Keratinocyte (primary cell): ENCODE measurements at regions not wholly inside any gene's neighbourhood (a gene's known extent, or its start where the extent isn't known, plus 50 kb on each side); places are given as distances from the start of the nearest gene placed in this dataset.

Experiments used
- DNase-seq: peaks from one replicate; pipeline ENCODE4 v3.0.0-alpha.2; 2011; ENCODE audit warnings: low read depth, missing footprints, low spot score
- FAIRE-seq: peaks from 2 replicates; lab custom pipeline; 2011; peaks lifted over from hg19 to GRCh38; lab: Jason Lieb, UNC
- H2AFZ ChIP-seq: 2 replicates; pipeline ENCODE4 v1.6.0; 2012; ENCODE audit warnings: low read length, control low read depth, inconsistent platforms; ENCODE audit not compliant: control insufficient read depth
- H3K27ac ChIP-seq: 2 replicates; pipeline ENCODE4 v1.5.1; 2011; ENCODE audit warnings: low read length; ENCODE audit not compliant: control insufficient read depth, insufficient read depth
- H3K27me3 ChIP-seq: 3 replicates; pipeline ENCODE4 v1.6.0; 2011; ENCODE audit warnings: low read length; ENCODE audit not compliant: control insufficient read depth, insufficient read depth; ENCODE audit errors: extremely low read depth
- H3K36me3 ChIP-seq, 2 experiments: 2 replicates in 1 of 2; 3 replicates in 1 of 2; pipeline ENCODE4 v1.5.1; 2011; ENCODE audit warnings: low read length in 2 of 2, mild to moderate bottlenecking in 1 of 2; ENCODE audit not compliant: control insufficient read depth in 2 of 2, insufficient read depth in 2 of 2; ENCODE audit errors: extremely low read depth in 1 of 2
- H3K4me1 ChIP-seq: 3 replicates; pipeline ENCODE4 v1.5.1; 2011; ENCODE audit warnings: low read length; ENCODE audit not compliant: control insufficient read depth, insufficient read depth; ENCODE audit errors: extremely low read depth
- H3K4me2 ChIP-seq: 3 replicates; pipeline ENCODE4 v1.6.0; 2011; ENCODE audit warnings: low read depth, low read length; ENCODE audit not compliant: control insufficient read depth, insufficient read depth; ENCODE audit errors: extremely low read depth
- H3K4me3 ChIP-seq, 3 experiments: fragments of 200-600 bp in 1 of 3; sonication (generic) in 1 of 3; 2 replicates in 2 of 3; 3 replicates in 1 of 3; pipeline ENCODE4 v1.5.1; 2011 to 2016; ENCODE audit warnings: low read length in 3 of 3, mild to moderate bottlenecking in 3 of 3, control low read depth in 2 of 3, inconsistent platforms in 1 of 3, low read depth in 1 of 3, mixed read lengths in 1 of 3, mixed run types in 1 of 3, moderate library complexity in 1 of 3; ENCODE audit not compliant: control insufficient read depth in 2 of 3, insufficient read depth in 2 of 3; ENCODE audit errors: extremely low read depth in 1 of 3
- H3K79me2 ChIP-seq: 2 replicates; pipeline ENCODE4 v1.6.0; 2012; ENCODE audit warnings: low read length; ENCODE audit not compliant: control insufficient read depth, insufficient read depth
- H3K9ac ChIP-seq: 3 replicates; pipeline ENCODE4 v1.6.0; 2011; ENCODE audit warnings: low read length; ENCODE audit not compliant: control insufficient read depth, insufficient read depth; ENCODE audit errors: extremely low read depth
- H3K9me1 ChIP-seq: 3 replicates; pipeline ENCODE4 v1.6.0; 2011; ENCODE audit warnings: low read length; ENCODE audit not compliant: control insufficient read depth, insufficient read depth; ENCODE audit errors: extremely low read depth
- H3K9me3 ChIP-seq: 2 replicates; pipeline ENCODE4 v1.5.1; 2012; ENCODE audit warnings: low read depth, low read length; ENCODE audit not compliant: control insufficient read depth
- H4K20me1 ChIP-seq: 3 replicates; pipeline ENCODE4 v1.6.0; 2011; ENCODE audit warnings: low read length; ENCODE audit not compliant: control insufficient read depth, insufficient read depth; ENCODE audit errors: extremely low read depth
- CTCF ChIP-seq, 3 experiments: IDR thresholded peaks in 1 of 3; conservative IDR thresholded peaks in 1 of 3; optimal IDR thresholded peaks in 1 of 3; 2 replicates in 2 of 3; 3 replicates in 1 of 3; pipeline versions ENCODE3 to v1.5.1; 2011; ENCODE audit warnings: low read length in 3 of 3, mild to moderate bottlenecking in 3 of 3, moderate library complexity in 2 of 3, control low read depth in 1 of 3, inconsistent platforms in 1 of 3; ENCODE audit not compliant: insufficient read depth in 2 of 3; ENCODE audit errors: extremely low read depth in 1 of 3
- EZH2 ChIP-seq: IDR thresholded peaks from one replicate; pipeline ENCODE4 v1.6.1; 2012; ENCODE audit warnings: inconsistent platforms, mild to moderate bottlenecking, low read length, moderate library complexity
- dilution Hi-C: fragments of 300-500 bp; cut with MboI; formaldehyde crosslinking; loops from one replicate; pipeline ENCODE4 v1.7.0; 2020; ENCODE audit warnings: low sequenced_read_pairs; ENCODE audit not compliant: extremely low pct_ligation_motif_present

- no peak for TF ChIP-seq CTCF (optimal IDR thresholded peaks at IDR 0.05 in 1 of 3, IDR thresholded peaks at IDR 0.05 in 1 of 3, conservative IDR thresholded peaks at IDR 0.05 in 1 of 3; ENCODE audit: extremely low read depth in 1 of 3, insufficient read depth in 2 of 3, low read length in 3 of 3)
- TF ChIP-seq EZH2: no peak
- H3K9me3 ChIP-seq: no peaks in the 10 kb centered on the region
- FAIRE-seq (no peak), DNase-seq (no peak)
- H3K79me2 ChIP-seq: no peaks in the 10 kb centered on the region
- no peak overlapping the region for H2AFZ ChIP-seq
- H3K27me3 ChIP-seq: no peaks in the 10 kb centered on the region
- H3K27ac ChIP-seq: no peak overlapping the region
- no peaks in the 10 kb centered on the region for H3K36me3 ChIP-seq
- H3K9me1 ChIP-seq: no peaks in the 10 kb centered on the region
- H3K4me3 ChIP-seq: no peak overlapping the region
- dilution Hi-C loops: no loop called here
- H3K4me1 ChIP-seq: peaks cover 7% of the 10 kb centered on the region
- H3K4me2 ChIP-seq: no peak overlapping the region
- no peak overlapping the region for H3K9ac ChIP-seq
- no peaks in the 10 kb centered on the region for H4K20me1 ChIP-seq
Observed at GRCh38 chr18:35918564-35918963, 53.9 kb upstream of the RMP24 start.

- H3K36me3 ChIP-seq: no peaks in the 10 kb centered on the region
- H3K27ac ChIP-seq: no peak overlapping the region
- DNase-seq (no peak), FAIRE-seq (no peak)
- TF ChIP-seq EZH2 (no peak), CTCF (optimal IDR thresholded peaks at IDR 0.05 in 1 of 3, IDR thresholded peaks at IDR 0.05 in 1 of 3, conservative IDR thresholded peaks at IDR 0.05 in 1 of 3; ENCODE audit: extremely low read depth in 1 of 3, insufficient read depth in 2 of 3, low read length in 3 of 3) (no peak)
- H3K4me1 ChIP-seq: peaks cover 7% of the 10 kb centered on the region
- dilution Hi-C loops: no loop called here
- no peaks in the 10 kb centered on the region for H3K27me3 ChIP-seq
- H3K9me1 ChIP-seq: no peaks in the 10 kb centered on the region
- H3K9ac ChIP-seq: no peak overlapping the region
- no peak overlapping the region for H3K4me2 ChIP-seq
- no peak overlapping the region for H2AFZ ChIP-seq
- no peaks in the 10 kb centered on the region for H4K20me1 ChIP-seq
- H3K79me2 ChIP-seq: no peaks in the 10 kb centered on the region
- no peaks in the 10 kb centered on the region for H3K9me3 ChIP-seq
- H3K4me3 ChIP-seq: no peak overlapping the region
Observed at GRCh38 chr18:35919179-35919578, 53.3 kb upstream of the RMP24 start.
